ENCODE measurements at regions not wholly inside any gene's neighbourhood (a gene's known extent, or its start where the extent isn't known, plus 50 kb on each side); places are given as distances from the start of the nearest gene placed in this dataset.

GRCh38 chr1:165031001-165031400, 325.5 kb downstream of the LMX1A start:
- TF ChIP-seq CTCF (conservative IDR thresholded peaks at IDR 0.05; ENCODE audit: low read depth, low read length) (no peak), EZH2phosphoT487 (IDR thresholded peaks at IDR 0.05; ENCODE audit: borderline replicate concordance, low read length) (no peak), EZH2 (IDR thresholded peaks at IDR 0.05; ENCODE audit: low read length, unreplicated experiment) (no peak)

All from PC-3 (cell line).